ENCODE measurements at regions not wholly inside any gene's neighbourhood (a gene's known extent, or its start where the extent isn't known, plus 50 kb on each side); places are given as distances from the start of the nearest gene placed in this dataset.

DNA sequence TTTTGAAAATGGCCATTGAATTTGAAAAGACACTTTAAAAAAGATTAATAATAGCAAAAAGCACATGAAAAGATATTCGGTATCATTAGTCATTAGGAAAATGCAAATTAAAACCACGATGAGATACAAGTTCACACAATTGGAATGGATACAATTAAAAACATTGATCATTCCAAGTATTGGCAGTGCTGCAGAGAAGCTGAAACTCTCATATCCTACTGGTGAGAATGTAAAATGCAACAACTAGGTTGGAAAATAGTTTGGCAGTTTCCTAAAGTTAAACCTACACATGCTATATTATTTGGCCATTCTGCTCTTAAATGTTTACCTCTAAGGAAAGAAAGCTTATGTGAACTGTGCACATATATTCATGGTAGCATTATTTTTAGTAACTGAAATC is 838.7 kb upstream of the PRMT6 start:
- TF ChIP-seq, protein P1, sequence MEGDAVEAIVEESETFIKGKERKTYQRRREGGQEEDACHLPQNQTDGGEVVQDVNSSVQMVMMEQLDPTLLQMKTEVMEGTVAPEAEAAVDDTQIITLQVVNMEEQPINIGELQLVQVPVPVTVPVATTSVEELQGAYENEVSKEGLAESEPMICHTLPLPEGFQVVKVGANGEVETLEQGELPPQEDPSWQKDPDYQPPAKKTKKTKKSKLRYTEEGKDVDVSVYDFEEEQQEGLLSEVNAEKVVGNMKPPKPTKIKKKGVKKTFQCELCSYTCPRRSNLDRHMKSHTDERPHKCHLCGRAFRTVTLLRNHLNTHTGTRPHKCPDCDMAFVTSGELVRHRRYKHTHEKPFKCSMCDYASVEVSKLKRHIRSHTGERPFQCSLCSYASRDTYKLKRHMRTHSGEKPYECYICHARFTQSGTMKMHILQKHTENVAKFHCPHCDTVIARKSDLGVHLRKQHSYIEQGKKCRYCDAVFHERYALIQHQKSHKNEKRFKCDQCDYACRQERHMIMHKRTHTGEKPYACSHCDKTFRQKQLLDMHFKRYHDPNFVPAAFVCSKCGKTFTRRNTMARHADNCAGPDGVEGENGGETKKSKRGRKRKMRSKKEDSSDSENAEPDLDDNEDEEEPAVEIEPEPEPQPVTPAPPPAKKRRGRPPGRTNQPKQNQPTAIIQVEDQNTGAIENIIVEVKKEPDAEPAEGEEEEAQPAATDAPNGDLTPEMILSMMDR (IDR thresholded peaks at IDR 0.05): no peak
- TF ChIP-seq POLR2AphosphoS5 (IDR thresholded peaks at IDR 0.05; ENCODE audit: insufficient read depth in 1 of 2, low read depth in 1 of 2) (no peak), POLR2A (IDR thresholded peaks at IDR 0.05) (no peak)
